DND-41 (cell line): ENCODE measurements at regions not wholly inside any gene's neighbourhood (a gene's known extent, or its start where the extent isn't known, plus 50 kb on each side); places are given as distances from the start of the nearest gene placed in this dataset.

Experiments used
- ATAC-seq: fragments of 200-7000 bp; cut with Tn5 transposase; 3 replicates; pipeline ENCODE4 v1.9.1; 2021; ENCODE audit warnings: low read depth; ENCODE audit not compliant: insufficient read depth
- DNase-seq: peaks from one replicate; pipeline ENCODE4 v3.0.0-alpha.2; 2020
- H2AFZ ChIP-seq: 2 replicates; pipeline ENCODE4 v1.6.0; 2012; ENCODE audit warnings: low read depth, low read length
- H3K27ac ChIP-seq: 2 replicates; pipeline ENCODE4 v1.5.1; 2012; ENCODE audit warnings: low read length, inconsistent platforms
- H3K27me3 ChIP-seq: fragments of 200-600 bp; sonication (generic); 2 replicates; pipeline ENCODE4 v1.6.0; 2012; ENCODE audit warnings: low read length, mild to moderate bottlenecking, inconsistent platforms; ENCODE audit not compliant: insufficient read depth, poor library complexity
- H3K36me3 ChIP-seq: 2 replicates; pipeline ENCODE4 v1.5.1; 2012; ENCODE audit warnings: low read length, inconsistent platforms; ENCODE audit not compliant: insufficient read depth
- H3K4me1 ChIP-seq: 2 replicates; pipeline ENCODE4 v1.5.1; 2012; ENCODE audit warnings: mild to moderate bottlenecking, low read length; ENCODE audit not compliant: insufficient read depth
- H3K4me2 ChIP-seq: 2 replicates; pipeline ENCODE4 v1.6.0; 2012; ENCODE audit warnings: mild to moderate bottlenecking, moderate library complexity, low read length, inconsistent platforms; ENCODE audit not compliant: insufficient read depth
- H3K4me3 ChIP-seq, 2 experiments: fragments of 200-600 bp in 1 of 2; shearing (Covaris generic) in 1 of 2; 2 replicates each; pipeline ENCODE4 v1.5.1; 2012 to 2016; ENCODE audit warnings: inconsistent platforms in 2 of 2, low read length in 2 of 2, mild to moderate bottlenecking in 2 of 2, low read depth in 1 of 2, moderate library complexity in 1 of 2
- H3K79me2 ChIP-seq: 2 replicates; pipeline ENCODE4 v1.6.0; 2012; ENCODE audit warnings: low read length, inconsistent platforms; ENCODE audit not compliant: insufficient read depth
- H3K9ac ChIP-seq: 2 replicates; pipeline ENCODE4 v1.6.0; 2012; ENCODE audit warnings: low read depth, mild to moderate bottlenecking, inconsistent platforms, low read length, moderate library complexity
- H3K9me3 ChIP-seq: 2 replicates; pipeline ENCODE4 v1.5.1; 2012; ENCODE audit warnings: low read length, moderate library complexity, mild to moderate bottlenecking, inconsistent platforms; ENCODE audit not compliant: insufficient read depth, severe bottlenecking
- H4K20me1 ChIP-seq: 2 replicates; pipeline ENCODE4 v1.6.0; 2012; ENCODE audit warnings: low read length; ENCODE audit not compliant: insufficient read depth
- EZH2 ChIP-seq: IDR thresholded peaks from 3 replicates; pipeline ENCODE4 v1.6.1; 2012; ENCODE audit warnings: borderline replicate concordance, low read depth, mild to moderate bottlenecking, moderate library complexity, low read length, inconsistent platforms; ENCODE audit not compliant: severe bottlenecking
- TF ChIP-seq, protein P1 (sequence below): IDR thresholded peaks from 2 replicates; pipeline ENCODE4 v1.5.1; 2012; ENCODE audit warnings: borderline replicate concordance, low read length, moderate library complexity, mild to moderate bottlenecking; ENCODE audit not compliant: poor library complexity, severe bottlenecking; ENCODE audit errors: extremely low read depth

DNA sequence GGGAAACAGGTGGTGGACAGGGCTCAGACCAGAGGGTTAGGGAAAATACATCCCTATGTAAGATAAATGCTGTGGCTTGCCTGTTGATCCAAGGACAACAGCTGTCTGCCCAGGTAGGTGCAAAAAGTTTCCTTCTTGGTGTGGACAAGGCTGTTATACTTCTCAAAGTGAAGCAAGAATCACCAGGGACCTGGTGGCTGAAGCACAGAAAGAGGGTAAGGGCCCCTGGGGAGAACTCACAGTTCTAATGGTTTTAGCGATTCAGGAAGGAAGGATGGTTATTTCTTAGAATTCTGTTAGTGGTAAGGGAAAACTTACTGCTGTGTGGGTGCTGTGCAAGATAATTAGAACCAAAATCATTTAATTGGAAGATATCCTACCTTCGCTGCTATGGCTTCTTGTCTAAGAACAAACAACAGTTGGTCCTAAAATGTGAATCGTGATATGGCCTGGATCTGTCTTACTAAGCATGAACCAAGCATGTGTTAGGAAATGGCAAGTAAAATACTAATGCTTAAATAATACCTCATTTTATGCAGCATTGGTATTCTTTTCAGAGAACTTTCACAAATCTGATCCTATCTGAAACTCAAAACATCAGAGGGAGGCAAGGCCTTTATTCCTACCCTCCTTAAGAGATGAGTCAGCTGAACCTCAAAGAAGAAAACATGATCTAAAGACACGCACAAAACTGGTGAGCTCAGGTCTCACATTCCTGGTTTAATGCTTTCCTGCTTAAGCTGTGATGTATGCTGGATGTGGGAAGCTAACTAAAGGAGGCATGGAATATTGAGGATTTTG, 159.2 kb upstream of the THUMPD2 start:
- H4K20me1 ChIP-seq = no peaks in the 10 kb centered on the region
- H3K27me3 ChIP-seq = no peaks in the 10 kb centered on the region
- no peak for TF ChIP-seq EZH2
- TF ChIP-seq, protein P1, sequence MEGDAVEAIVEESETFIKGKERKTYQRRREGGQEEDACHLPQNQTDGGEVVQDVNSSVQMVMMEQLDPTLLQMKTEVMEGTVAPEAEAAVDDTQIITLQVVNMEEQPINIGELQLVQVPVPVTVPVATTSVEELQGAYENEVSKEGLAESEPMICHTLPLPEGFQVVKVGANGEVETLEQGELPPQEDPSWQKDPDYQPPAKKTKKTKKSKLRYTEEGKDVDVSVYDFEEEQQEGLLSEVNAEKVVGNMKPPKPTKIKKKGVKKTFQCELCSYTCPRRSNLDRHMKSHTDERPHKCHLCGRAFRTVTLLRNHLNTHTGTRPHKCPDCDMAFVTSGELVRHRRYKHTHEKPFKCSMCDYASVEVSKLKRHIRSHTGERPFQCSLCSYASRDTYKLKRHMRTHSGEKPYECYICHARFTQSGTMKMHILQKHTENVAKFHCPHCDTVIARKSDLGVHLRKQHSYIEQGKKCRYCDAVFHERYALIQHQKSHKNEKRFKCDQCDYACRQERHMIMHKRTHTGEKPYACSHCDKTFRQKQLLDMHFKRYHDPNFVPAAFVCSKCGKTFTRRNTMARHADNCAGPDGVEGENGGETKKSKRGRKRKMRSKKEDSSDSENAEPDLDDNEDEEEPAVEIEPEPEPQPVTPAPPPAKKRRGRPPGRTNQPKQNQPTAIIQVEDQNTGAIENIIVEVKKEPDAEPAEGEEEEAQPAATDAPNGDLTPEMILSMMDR = no peak
- DNase-seq (peak; percentile 76), ATAC-seq (peak; percentile 80)
- H3K9ac ChIP-seq = peak overlapping the region; percentile 51
- H3K4me1 ChIP-seq = peaks cover 79% of the 10 kb centered on the region
- H3K36me3 ChIP-seq = no peaks in the 10 kb centered on the region
- H3K4me3 ChIP-seq = peak overlapping the region in 1 of 2 experiments; percentile 41; a peak in 2 of 4 replicates
- H3K27ac ChIP-seq = peak overlapping the region; percentile 95
- peaks cover 6% of the 10 kb centered on the region for H3K79me2 ChIP-seq
- H3K4me2 ChIP-seq = peak overlapping the region; percentile 59
- peaks cover 3% of the 10 kb centered on the region for H3K9me3 ChIP-seq
- H2AFZ ChIP-seq = peak overlapping the region; percentile 51

DNA sequence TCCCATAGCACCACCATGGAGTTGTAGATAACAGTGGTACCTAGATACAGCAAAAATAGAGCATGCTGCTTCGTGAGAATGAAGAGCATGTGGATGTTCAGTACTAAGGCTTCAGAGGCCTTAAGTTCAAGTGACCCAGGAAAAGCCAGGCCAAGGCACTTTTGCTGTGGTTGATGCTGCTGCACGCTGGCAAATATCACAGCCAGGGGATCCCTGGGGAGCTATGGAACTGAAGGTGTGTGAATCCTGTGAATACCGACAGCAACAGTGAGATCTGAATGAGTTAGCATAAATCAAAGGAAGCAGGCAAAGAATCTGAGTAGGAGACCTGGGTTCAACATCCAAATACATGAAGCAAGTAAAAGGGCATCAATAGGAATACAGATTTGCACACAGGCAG, 158.6 kb upstream of the THUMPD2 start:
- H2AFZ ChIP-seq = peak overlapping the region; percentile 51
- peak overlapping the region; percentile 51 for H3K9ac ChIP-seq
- H3K27me3 ChIP-seq = no peaks in the 10 kb centered on the region
- peaks cover 73% of the 10 kb centered on the region for H3K4me1 ChIP-seq
- peaks cover 3% of the 10 kb centered on the region for H3K9me3 ChIP-seq
- H3K4me3 ChIP-seq = peak overlapping the region in 1 of 2 experiments; percentile 41; a peak in 2 of 4 replicates
- peak overlapping the region; percentile 95 for H3K27ac ChIP-seq
- peak overlapping the region; percentile 59 for H3K4me2 ChIP-seq
- no peaks in the 10 kb centered on the region for H3K36me3 ChIP-seq
- ATAC-seq (peak; percentile 41), DNase-seq (peak; percentile 59)
- peaks cover 6% of the 10 kb centered on the region for H3K79me2 ChIP-seq
- TF ChIP-seq, protein P1 = no peak
- no peak for TF ChIP-seq EZH2
- no peaks in the 10 kb centered on the region for H4K20me1 ChIP-seq

DNA sequence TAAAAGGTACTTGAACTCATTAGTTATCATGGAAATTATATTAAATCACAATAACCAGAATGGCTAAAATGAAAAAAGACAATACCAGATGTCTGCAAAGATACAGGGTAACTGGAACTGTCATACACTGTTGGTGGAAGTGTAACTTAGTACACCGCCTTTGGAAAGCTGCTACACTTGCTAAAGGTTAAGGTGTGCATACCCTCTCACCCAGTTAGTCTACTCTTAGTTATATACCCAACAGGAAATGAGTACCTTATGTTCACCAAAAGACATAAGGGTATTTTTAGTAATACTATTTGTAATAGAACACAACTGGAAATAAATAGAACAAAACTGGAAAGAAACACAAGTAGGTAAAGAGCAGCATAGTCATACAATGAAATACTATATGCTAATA, 155.8 kb upstream of the THUMPD2 start:
- Histone ChIP-seq H3K4me1 (peaks cover 68% of the 10 kb centered on the region), H3K79me2 (peaks cover 10% of the 10 kb centered on the region), H2AFZ (no peak overlapping the region), H3K4me2 (peak overlapping the region; percentile 19; the same call in 1 of the 2 replicates), H3K36me3 (peaks cover 15% of the 10 kb centered on the region), H3K4me3 (no peak overlapping the region), H3K27me3 (no peaks in the 10 kb centered on the region), H4K20me1 (no peaks in the 10 kb centered on the region), H3K9me3 (no peaks in the 10 kb centered on the region), H3K27ac (peak overlapping the region; percentile 32; the same call in 1 of the 2 replicates), H3K9ac (no peak overlapping the region)
- ATAC-seq = no peak
- TF ChIP-seq EZH2 = no peak
- TF ChIP-seq, protein P1 = no peak
- no peak for DNase-seq
